ENCODE measurements at regions not wholly inside any gene's neighbourhood (a gene's known extent, or its start where the extent isn't known, plus 50 kb on each side); places are given as distances from the start of the nearest gene placed in this dataset.
"Not testable (repeated sequence)": the region's sequence is repeated elsewhere in the genome, so short reads cannot be mapped to it uniquely, and the experiment has no call there.

- Mint-ChIP-seq H3K9me3 (ENCODE audit: low read depth) (peaks cover 12% of the 10 kb centered on the region), H3K4me3 (ENCODE audit: low read depth) (no peak overlapping the region), H3K4me1 (ENCODE audit: low read depth) (no peaks in the 10 kb centered on the region), H3K27me3 (no peaks in the 10 kb centered on the region), H3K36me3 (ENCODE audit: insufficient read depth) (no peaks in the 10 kb centered on the region), H3K27ac (no peak overlapping the region)
- DNase-seq (ENCODE audit: low spot score, unreplicated experiment), result no peak
- TF ChIP-seq CTCF (IDR thresholded peaks at IDR 0.05; ENCODE audit: unreplicated experiment), result no peak
These were observed 145.7 kb upstream of the LMNTD1 start for GRCh38 chr12:25698772-25699171.

GRCh38 chr12:25699454-25699853 lies 146.4 kb upstream of the LMNTD1 start:
- peaks cover 12% of the 10 kb centered on the region for H3K9me3 Mint-ChIP-seq (ENCODE audit: low read depth)
- no peak overlapping the region for H3K27ac Mint-ChIP-seq
- DNase-seq (ENCODE audit: low spot score, unreplicated experiment), result no peak
- no peak overlapping the region for H3K4me3 Mint-ChIP-seq (ENCODE audit: low read depth)
- H3K36me3 Mint-ChIP-seq (ENCODE audit: insufficient read depth), result no peaks in the 10 kb centered on the region
- no peaks in the 10 kb centered on the region for H3K4me1 Mint-ChIP-seq (ENCODE audit: low read depth)
- no peaks in the 10 kb centered on the region for H3K27me3 Mint-ChIP-seq
- TF ChIP-seq CTCF (IDR thresholded peaks at IDR 0.05; ENCODE audit: unreplicated experiment), result no peak

GRCh38 chr12:25701290-25701689 lies 148.2 kb upstream of the LMNTD1 start:
- Mint-ChIP-seq H3K4me3 (ENCODE audit: low read depth) (no peak overlapping the region), H3K27me3 (no peaks in the 10 kb centered on the region), H3K36me3 (ENCODE audit: insufficient read depth) (no peaks in the 10 kb centered on the region), H3K9me3 (ENCODE audit: low read depth) (peaks cover 15% of the 10 kb centered on the region), H3K27ac (no peak overlapping the region), H3K4me1 (ENCODE audit: low read depth) (no peaks in the 10 kb centered on the region)
- no peak for TF ChIP-seq CTCF (IDR thresholded peaks at IDR 0.05; ENCODE audit: unreplicated experiment)
- no peak for DNase-seq (ENCODE audit: low spot score, unreplicated experiment)

GRCh38 chr12:25702553-25702952 lies 149.5 kb upstream of the LMNTD1 start:
- Mint-ChIP-seq H3K4me1 (ENCODE audit: low read depth) (no peaks in the 10 kb centered on the region), H3K9me3 (ENCODE audit: low read depth) (peaks cover 17% of the 10 kb centered on the region), H3K36me3 (ENCODE audit: insufficient read depth) (peaks cover 1% of the 10 kb centered on the region), H3K4me3 (ENCODE audit: low read depth) (no peak overlapping the region), H3K27ac (no peak overlapping the region), H3K27me3 (no peaks in the 10 kb centered on the region)
- DNase-seq (ENCODE audit: low spot score, unreplicated experiment), result no peak
- TF ChIP-seq CTCF (IDR thresholded peaks at IDR 0.05; ENCODE audit: unreplicated experiment), result no peak

GRCh38 chr12:25705261-25705660 lies 152.2 kb upstream of the LMNTD1 start:
- H3K36me3 Mint-ChIP-seq (ENCODE audit: insufficient read depth), result peaks cover 1% of the 10 kb centered on the region
- no peak for TF ChIP-seq CTCF (IDR thresholded peaks at IDR 0.05; ENCODE audit: unreplicated experiment)
- H3K27me3 Mint-ChIP-seq, result no peaks in the 10 kb centered on the region
- H3K9me3 Mint-ChIP-seq (ENCODE audit: low read depth), result peaks cover 31% of the 10 kb centered on the region
- H3K27ac Mint-ChIP-seq, result no peak overlapping the region
- no peak for DNase-seq (ENCODE audit: low spot score, unreplicated experiment)
- H3K4me3 Mint-ChIP-seq (ENCODE audit: low read depth), result no peak overlapping the region
- no peaks in the 10 kb centered on the region for H3K4me1 Mint-ChIP-seq (ENCODE audit: low read depth)

- peaks cover 40% of the 10 kb centered on the region for H3K9me3 Mint-ChIP-seq (ENCODE audit: low read depth)
- H3K4me1 Mint-ChIP-seq (ENCODE audit: low read depth); H3K27ac Mint-ChIP-seq; DNase-seq (ENCODE audit: low spot score, unreplicated experiment); H3K27me3 Mint-ChIP-seq; H3K36me3 Mint-ChIP-seq (ENCODE audit: insufficient read depth); H3K4me3 Mint-ChIP-seq (ENCODE audit: low read depth): not testable (repeated sequence)
These were observed 153.6 kb upstream of the LMNTD1 start for GRCh38 chr12:25706646-25707045.

All from progenitor cell of endocrine pancreas (in vitro differentiated cells).